GM12873 (cell line): ENCODE measurements at regions not wholly inside any gene's neighbourhood (a gene's known extent, or its start where the extent isn't known, plus 50 kb on each side); places are given as distances from the start of the nearest gene placed in this dataset.

ENCODE experiments used
- CTCF ChIP-seq: IDR thresholded peaks from 2 replicates; pipeline ENCODE4 v1.5.1; 2012; ENCODE audit warnings: low read depth, mild to moderate bottlenecking, moderate library complexity, low read length, control low read depth; ENCODE audit not compliant: insufficient read depth; ENCODE audit errors: missing control alignments

DNA sequence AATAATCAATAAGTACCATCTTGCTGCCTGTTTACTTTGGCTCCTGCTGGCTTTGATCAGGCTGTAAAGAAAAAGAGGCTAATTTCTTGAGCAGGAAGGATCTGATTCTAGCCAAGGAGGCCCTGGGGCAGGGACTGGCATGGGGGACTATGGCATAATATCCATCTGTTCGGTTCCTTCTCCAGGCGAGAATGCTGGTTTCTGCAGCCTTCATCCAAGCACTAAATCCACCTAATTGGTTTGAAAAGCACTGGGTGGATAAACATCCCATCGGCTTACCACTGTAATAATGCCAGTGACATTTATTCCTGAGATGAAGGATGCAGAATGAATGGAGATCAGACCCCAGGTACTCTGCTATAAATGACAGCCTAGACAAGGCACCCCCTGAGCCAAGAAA, 180.0 kb upstream of the ASIC2 start:
- TF ChIP-seq CTCF = no peak

GRCh38 chr17:33474789-33475188, 181.7 kb upstream of the ASIC2 start:
- no peak for TF ChIP-seq CTCF

DNA sequence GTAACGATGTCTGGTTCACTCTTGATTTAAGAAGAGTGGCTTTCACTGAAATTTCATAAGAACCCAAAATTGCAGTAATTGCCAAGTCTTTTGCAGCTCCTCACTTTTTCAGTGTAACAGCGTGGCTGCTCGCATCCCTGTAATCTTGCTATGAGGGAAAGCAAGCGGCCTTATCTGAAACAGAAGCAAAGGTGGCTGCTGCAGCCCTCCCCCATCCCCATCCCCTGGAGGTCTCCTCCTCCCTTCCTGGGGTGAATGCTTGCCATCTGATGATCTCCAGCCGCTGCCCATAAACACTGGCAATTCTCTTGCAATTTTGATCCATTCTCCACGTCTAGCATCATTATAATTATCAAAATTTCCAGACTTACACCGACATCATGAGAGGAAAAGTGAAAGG, 182.5 kb upstream of the ASIC2 start:
- TF ChIP-seq CTCF = no peak

GRCh38 chr17:33481652-33482051, 188.6 kb upstream of the ASIC2 start:
- TF ChIP-seq CTCF = no peak

DNA sequence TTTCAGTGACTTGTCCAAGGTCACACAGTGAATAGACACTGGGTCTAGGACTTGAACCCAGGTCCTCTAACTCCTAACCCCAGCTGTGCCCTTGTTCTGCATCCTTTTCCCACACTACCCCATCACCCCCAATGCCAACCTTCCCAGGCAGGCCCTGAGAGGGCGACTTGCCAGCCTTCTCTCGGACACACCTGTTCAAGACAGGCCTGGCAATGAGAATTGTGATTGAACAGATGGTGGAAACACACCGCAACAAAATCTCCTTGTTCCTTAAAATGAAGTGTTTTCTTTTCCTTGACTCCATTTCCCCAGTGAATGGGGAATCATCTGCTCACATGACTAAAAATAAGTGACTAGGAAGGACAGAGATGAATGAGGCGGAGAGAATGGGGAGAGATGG, 189.5 kb upstream of the ASIC2 start:
- TF ChIP-seq CTCF = no peak

DNA sequence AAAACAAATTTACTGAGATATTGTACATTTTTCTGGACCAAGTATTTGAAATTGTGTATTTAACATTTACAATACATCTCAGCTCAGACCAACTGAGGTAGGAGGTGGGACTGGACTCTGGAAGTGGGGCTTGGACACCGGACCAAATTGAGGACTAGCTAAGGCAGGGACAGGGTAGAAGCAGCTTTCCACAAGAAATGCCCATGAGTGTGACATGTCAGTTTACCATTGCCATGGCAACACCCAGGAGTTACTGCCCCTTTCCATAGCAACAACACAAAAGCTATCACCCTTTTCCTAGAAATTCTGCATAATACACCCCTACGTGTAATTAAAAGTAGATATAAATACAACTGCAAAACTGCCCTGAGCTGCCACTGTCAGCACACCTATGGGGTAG, 191.5 kb upstream of the ASIC2 start:
- TF ChIP-seq CTCF = no peak

DNA sequence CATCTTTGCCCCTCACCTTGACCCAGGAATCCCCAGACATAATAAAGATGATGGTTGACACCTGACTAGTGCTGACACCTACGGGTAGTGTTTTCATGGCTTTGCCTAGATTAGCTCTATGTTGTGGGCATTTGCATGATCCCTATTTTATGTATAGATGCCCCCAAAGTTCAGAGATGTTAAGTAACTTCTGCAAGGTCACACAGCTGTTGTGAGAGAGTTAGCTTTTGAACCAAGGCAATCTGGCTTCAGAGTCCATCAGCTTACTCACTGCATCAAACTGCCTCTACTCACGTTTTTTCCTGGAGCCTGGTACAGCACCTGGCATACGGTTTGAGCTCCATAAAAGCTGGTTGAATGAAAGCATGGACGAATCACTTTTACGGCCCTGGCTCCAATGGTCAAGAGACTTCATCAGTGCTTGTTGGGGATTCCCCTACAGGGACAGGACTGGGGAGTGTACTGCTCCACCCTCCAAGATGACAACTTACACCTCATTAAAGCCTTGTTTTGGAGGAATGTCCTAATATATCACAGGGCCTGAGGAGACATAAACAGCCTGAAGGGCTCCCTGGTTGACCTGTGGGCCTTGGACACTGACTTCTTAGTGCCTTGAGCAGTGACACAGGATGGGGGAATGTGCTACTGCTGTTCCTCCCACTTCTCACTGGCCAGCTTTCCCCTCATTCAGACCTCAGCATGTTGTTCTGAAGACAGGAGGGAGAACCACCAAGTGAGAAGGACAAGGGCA, 193.2 kb upstream of the ASIC2 start:
- no peak for TF ChIP-seq CTCF
